ENCODE measurements at regions not wholly inside any gene's neighbourhood (a gene's known extent, or its start where the extent isn't known, plus 50 kb on each side); places are given as distances from the start of the nearest gene placed in this dataset.

- DNase-seq (ENCODE audit: low read depth) = peak; percentile 82
Measured at GRCh38 chr14:53613404-53614253, 343.0 kb downstream of the BMP4 start.

DNA sequence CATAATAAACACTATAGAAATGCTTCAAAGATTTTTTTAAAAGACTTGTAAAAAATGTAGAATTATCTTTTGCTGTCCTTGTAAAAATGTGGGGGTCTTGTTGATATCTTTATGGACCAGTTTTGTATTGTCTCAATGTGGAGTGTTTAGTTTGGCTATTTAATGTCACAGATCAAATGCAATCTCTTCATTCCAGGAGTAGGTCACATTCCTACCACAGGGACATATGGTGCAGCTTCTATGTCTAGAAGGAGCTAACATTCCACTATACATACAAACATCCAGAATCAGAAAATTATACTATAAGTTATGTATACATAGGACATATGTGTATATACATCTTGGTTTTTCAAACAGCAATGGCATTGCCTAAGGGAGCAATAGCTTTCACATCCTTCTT lies 345.7 kb downstream of the BMP4 start:
- no peak for DNase-seq (ENCODE audit: low read depth)

GRCh38 chr14:53609009-53609408 lies 347.6 kb downstream of the BMP4 start:
- no peak for DNase-seq (ENCODE audit: low read depth)

DNA sequence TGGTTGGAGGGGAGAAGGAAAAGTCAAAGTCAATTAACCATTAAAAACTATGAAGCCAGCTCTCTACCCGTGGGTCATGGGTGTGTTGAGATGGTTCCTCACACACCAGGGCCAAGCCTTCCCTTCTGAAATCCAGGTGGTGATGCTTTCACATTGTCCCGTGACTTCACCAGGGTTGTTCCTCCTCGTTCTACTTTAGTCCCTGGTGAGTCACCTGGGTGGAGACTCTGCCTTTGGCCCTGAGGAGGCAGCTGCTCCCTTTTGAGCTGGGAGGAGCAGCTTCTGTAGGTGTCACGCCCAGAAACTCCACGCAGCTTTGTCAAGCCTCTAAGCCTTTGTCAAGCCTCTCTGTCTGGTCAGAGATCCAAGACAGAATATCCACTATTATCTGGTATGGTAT lies 348.3 kb downstream of the BMP4 start:
- peak; percentile 54 for DNase-seq (ENCODE audit: low read depth)

- peak; percentile 16 for DNase-seq (ENCODE audit: low read depth)
Measured at GRCh38 chr14:53606203-53606602, 350.4 kb downstream of the BMP4 start.

DNA sequence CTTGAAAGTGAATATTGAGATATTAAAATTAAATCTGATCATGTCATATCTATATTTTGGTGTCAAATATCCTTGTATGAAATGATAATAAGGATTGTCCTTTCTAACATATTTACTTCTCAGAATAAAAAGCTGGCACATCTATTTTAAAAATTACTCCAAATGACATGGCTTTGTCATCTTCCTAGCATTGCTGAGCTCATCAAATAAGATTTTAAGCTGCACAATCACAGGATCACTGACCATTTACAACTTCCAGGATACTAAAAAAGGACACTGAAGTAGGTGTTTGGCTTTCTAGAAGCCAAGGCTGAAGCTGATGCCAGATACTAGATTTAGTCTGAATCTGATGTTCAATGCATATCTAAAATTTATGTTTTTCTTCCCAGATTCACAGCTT lies 351.1 kb downstream of the BMP4 start:
- no peak for DNase-seq (ENCODE audit: low read depth)

- no peak for DNase-seq (ENCODE audit: low read depth)
Measured at GRCh38 chr14:53603994-53604393, 352.6 kb downstream of the BMP4 start.

- no peak for DNase-seq (ENCODE audit: low read depth)
Measured at GRCh38 chr14:53601409-53601808, 355.2 kb downstream of the BMP4 start.

GRCh38 chr14:53599221-53599945 lies 357.2 kb downstream of the BMP4 start:
- DNase-seq (ENCODE audit: low read depth) = no peak

DNA sequence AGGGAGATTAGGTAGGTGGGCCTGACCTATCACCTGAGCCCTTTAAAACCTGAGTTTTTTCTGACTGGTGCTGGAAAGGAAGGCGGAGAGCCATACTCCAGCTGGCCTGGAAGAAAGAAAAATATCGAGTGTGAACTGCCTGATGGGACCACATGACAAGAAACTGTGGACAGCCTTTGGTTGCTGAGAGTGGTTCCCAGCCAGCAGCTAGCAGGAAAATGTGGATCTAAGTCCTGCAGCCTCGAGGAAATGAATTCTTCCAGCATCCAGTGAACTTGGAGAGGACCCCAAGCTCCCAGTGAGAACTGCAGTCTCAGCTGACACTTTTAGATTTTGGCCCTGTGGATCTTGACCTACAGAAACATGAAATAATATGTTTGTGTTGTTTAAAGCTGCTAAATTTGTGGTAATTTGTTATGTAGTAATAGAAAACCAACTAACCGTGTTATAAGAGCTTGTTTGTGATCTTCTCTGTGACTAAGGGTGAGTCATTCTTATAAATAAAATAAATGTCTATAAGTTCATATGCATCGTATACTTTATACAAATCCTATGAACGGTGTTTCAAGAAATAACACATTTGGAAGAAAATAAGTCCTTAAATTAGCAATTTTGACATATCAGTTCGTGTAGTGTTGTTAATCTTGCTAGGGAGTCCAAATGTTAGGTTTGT lies 359.6 kb downstream of the BMP4 start:
- DNase-seq (ENCODE audit: low read depth) = no peak

DNA sequence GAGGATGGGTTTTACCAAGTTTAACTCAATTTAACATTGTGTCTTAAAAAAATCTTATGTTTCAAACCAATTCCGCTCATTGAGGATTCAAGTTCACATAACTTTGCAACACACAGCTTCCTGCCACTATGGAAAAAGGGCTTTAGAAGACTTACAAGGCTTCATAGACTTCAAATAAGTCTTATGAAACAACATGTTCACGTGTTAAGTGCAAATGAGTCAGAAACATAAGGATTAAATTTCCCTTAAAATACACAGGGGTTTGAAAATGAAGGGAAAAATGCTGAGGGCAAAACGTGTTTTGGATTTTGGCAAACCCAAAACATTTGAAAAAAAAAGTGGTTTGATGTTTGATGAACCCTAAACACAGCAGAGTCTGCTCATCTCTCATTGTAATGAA lies 364.8 kb downstream of the BMP4 start:
- DNase-seq (ENCODE audit: low read depth) = no peak

DNA sequence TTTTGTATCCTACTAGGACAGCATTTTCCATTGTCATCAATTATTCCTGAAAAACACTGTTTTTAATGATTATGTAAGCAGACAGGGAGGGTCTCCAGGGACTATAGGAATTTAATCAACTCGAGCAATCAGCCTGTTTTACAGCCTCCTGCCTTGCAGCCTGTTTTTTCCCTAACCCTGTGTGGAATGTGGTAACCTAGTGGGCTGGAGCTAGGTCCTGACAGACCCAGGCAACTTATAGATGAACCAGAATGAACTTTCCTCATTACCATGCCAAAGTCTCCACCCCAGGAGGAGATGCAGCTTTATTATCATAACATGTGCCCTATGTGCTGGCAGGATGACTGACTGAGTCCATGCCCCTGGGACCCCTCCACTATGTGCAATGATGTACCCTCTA lies 375.1 kb downstream of the BMP4 start:
- no peak for DNase-seq (ENCODE audit: low read depth)

DNA sequence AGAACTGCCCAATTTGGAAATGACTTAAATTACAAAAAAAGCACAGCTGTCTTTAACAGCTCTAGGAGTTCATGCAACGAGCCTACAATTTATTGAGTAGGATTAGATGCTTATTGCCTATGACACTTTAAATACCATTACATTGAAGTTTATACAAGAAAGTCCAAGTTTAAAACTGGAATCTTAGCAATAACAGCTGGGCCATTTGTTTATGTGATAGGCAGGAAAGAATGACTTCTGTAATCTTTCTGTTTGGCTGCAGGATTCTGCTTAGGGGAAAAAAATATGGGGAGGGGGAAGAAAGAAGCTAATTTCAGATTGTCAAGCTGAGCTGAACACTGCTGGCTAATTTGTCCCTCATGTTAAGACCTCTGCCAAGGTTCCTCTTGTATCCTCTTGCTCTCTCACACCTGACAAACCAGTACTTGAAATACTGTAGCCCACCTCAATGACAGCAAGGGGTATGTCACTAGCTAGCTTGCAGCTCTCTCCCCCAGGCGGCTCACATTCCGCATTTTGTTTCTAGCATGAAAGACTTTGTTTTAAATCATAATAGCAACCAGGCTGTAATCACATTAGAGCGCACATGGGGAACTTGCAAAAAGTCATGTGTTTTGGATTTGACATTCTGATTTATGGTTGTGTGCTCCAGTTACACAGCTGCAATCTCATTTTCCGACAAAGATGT lies 384.8 kb downstream of the BMP4 start:
- DNase-seq (ENCODE audit: low read depth) = no peak

DNA sequence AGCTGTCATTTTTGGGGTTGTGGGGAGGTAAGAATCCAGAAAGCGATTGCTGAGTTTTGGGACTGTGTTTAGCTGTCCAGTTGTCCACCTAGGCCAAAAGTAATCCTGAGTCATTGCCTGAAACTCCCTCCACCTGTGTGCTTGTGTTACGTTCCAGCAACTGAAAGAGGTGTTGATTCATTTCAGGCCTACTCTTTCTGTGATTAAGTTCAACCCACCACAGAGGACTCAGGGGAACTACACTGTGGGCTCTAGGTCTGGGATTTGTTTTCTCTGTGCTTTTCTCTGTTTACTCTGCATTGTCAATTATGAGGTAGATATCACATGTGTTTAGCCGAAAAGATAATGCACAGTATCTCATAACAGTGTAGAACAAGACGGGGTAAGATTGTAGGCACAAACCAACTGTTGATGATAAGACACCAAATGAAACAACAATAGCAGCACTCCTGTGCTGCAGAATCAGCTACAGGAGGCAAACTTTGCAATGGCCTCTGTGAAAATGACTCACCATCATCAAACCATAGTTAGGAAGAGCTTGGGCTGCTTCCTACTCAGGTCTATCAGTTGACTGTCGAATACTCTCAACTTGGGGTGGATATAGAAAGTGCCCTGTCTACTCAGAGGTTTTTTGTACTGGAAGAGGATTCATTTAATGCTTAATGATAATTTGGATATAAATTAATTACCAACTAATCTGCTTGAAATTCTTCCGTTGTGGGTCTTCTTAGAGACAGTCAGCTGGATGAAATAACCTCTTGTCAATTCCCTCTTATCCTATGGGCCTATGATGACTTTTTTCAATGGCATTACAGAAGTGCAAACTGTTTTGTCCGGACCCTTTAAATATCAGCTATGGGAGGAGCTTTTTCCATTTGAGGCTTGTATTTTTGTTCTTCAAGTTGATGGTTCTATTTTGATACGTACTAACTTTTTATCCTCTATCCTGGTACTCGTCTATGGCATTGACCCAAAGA lies 385.9 kb downstream of the BMP4 start:
- DNase-seq (ENCODE audit: low read depth) = no peak

DNA sequence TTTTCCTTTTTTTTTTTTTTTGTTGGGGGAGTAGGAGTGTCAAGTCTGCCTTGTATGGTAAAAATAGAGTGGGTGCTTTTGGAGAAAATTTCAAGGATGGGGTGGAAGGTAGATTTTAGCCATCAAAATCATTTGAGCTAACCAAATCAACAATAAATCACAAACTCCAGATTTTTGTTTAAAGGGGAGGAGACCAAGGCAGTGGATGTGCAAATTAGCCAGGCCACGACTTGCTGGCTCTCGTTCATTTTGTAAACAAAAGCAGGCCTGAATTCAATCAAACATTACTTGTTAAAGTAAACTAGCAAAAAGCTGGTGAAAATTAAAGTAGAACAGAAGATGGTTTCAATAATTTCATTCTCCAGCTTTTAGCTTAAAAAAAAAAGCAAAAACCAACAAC lies 387.2 kb downstream of the BMP4 start:
- DNase-seq (ENCODE audit: low read depth) = no peak

DNA sequence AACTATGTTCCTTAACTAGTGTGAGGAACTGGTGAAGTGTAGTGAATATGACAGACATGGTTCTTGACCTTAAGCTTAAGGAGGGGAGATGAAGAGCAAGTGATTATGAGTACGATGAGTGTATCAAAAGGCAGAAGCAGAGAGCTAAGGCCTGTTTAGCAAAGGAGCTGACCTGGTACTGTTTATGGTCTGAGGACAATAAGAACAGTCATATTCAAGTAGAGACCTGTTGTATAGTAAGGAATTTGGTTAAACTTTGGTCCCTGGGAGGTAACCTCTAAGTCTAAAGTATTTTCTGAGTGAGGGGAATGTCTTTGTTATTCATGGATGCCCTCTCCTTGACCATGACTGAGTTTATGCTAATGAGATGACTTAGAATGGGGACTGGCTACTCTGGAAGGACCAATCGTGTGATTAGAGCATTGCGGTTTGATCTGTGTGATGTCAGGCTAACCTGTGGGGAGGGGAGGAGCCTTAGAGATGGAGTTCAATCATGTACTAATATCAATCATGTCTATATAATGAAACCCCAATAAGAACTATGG lies 389.3 kb downstream of the BMP4 start:
- DNase-seq (ENCODE audit: low read depth) = no peak

DNA sequence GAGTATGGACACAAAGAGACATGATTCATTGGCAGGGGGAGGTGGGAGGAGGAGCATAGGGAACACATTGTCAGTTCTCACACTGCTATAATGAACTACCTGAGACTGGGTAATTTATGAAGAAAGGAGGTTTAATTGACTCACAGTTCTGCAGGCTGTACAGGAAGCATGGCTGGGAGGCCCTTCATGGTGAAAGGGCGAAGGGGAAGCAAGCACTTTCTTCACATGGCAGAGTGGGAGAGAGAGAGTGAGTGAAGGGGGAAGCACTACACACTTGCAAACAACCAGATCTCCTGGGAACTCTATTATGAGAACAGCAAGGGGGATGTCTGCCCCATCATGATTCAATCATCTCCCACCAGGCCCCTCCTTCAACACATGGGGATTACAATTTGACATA lies 391.8 kb downstream of the BMP4 start:
- no peak for DNase-seq (ENCODE audit: low read depth)

DNA sequence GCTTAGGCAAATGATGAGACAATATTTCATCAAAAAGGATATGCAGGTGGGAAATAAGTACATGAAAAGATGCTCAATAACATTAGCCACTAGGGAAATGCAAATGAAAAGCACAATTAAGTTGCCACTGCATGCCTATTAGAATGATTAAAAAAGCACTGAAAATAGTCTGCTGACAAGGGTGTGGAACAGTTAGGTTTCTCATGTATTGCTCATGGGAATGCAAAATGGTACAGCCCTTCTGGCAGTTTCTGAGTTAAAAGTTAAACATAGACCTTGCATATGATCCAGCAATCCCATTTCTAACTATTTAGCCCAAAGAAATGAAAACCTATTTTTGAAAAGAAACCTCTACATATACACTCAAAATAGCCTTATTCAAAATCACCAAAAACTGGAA lies 393.0 kb downstream of the BMP4 start:
- no peak for DNase-seq (ENCODE audit: low read depth)

DNA sequence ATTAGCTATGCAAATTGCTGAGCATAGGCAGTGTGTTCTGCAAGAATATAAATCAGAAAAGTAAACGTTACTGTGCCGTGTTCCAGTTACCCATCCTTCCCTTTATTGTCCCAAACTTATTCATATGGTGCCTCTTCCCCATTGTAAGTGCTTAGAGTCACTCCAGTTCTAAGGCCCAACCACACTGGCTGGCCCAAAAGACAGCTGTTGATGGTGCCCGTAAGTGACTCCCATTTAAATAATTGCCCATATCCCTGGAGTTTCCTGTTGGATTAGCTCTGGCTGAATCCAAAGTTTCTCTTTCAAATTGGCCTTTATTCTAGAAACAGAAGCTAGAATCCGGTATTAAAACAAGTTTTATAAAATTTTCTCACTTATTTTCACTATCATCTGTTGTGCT lies 400.1 kb upstream of the DDHD1 start:
- DNase-seq (ENCODE audit: low read depth) = no peak

DNA sequence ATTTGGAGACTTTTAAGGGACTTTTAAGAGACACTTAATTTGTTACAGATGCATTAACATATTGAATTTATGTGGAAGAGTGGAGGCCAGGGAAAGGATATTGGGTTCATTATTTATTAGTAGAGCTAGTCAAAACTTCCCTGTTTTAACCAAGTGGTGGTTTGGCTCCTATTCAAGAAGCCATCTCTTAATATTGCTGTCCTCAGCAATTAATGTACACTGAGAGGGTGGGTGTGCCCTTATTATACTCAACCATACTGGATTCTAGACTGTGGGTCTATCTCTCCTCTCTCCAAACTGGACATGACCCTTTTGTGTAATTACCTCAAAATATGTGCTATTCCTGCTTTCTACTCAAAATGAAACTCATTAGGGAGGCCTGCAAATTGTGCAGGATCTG lies 398.7 kb upstream of the DDHD1 start:
- no peak for DNase-seq (ENCODE audit: low read depth)

DNA sequence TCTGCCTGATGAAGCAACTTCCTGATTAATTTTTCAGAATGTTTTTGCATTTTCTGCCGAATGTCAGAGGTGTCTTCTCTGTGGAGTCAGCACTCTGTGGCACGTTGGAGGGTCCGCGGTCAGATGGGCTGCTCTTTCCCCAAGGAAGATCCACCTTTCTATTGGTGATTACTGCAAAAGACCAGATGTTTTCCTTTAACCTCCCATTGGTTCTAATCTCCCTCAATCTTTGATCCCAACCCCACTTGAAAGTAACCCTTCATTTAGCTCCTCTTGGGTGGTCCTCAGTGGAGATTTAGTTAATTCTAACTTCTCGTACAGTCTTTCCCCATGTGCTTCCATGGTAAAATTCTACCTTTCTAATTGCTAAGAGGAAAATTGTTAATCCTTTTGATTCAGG lies 397.7 kb upstream of the DDHD1 start:
- no peak for DNase-seq (ENCODE audit: low read depth)
